HFFc6 (cell line): ENCODE measurements at regions not wholly inside any gene's neighbourhood (a gene's known extent, or its start where the extent isn't known, plus 50 kb on each side); places are given as distances from the start of the nearest gene placed in this dataset.

Source experiments
- DNase-seq: peaks from one replicate; pipeline ENCODE4 v3.0.0-alpha.2; 2018
- H3K27ac Mint-ChIP-seq: 2 replicates; pipeline ENCODE4 v1.8.0; 2020; ENCODE audit warnings: mild to moderate bottlenecking, mixed read lengths
- H3K27me3 Mint-ChIP-seq: 2 replicates; pipeline ENCODE4 v1.8.0; 2021; ENCODE audit warnings: mild to moderate bottlenecking, moderate library complexity, mixed read lengths; ENCODE audit not compliant: insufficient read depth
- H3K36me3 Mint-ChIP-seq: 2 replicates; pipeline ENCODE4 v1.8.0; 2021; ENCODE audit warnings: low read depth, mixed read lengths
- H3K4me1 Mint-ChIP-seq: 2 replicates; pipeline ENCODE4 v1.8.0; 2020; ENCODE audit warnings: low read depth, mixed read lengths
- H3K4me3 Mint-ChIP-seq: 2 replicates; pipeline ENCODE4 v1.8.0; 2020; ENCODE audit warnings: mild to moderate bottlenecking, moderate library complexity, mixed read lengths
- H3K9me3 Mint-ChIP-seq: 2 replicates; pipeline ENCODE4 v1.8.0; 2020; ENCODE audit warnings: mild to moderate bottlenecking, mixed read lengths
- TF ChIP-seq, protein P1 (sequence below): fragments of 200-600 bp; sonication (generic); IDR thresholded peaks from 2 replicates; pipeline ENCODE4 v1.5.0; 2021; ENCODE audit warnings: antibody characterized with exemption, mild to moderate bottlenecking

- peaks cover 11% of the 10 kb centered on the region for H3K9me3 Mint-ChIP-seq
- no peaks in the 10 kb centered on the region for H3K36me3 Mint-ChIP-seq
- no peak for DNase-seq
- no peak overlapping the region; the same call in 1 of the 2 replicates for H3K27ac Mint-ChIP-seq
- TF ChIP-seq, protein P1, sequence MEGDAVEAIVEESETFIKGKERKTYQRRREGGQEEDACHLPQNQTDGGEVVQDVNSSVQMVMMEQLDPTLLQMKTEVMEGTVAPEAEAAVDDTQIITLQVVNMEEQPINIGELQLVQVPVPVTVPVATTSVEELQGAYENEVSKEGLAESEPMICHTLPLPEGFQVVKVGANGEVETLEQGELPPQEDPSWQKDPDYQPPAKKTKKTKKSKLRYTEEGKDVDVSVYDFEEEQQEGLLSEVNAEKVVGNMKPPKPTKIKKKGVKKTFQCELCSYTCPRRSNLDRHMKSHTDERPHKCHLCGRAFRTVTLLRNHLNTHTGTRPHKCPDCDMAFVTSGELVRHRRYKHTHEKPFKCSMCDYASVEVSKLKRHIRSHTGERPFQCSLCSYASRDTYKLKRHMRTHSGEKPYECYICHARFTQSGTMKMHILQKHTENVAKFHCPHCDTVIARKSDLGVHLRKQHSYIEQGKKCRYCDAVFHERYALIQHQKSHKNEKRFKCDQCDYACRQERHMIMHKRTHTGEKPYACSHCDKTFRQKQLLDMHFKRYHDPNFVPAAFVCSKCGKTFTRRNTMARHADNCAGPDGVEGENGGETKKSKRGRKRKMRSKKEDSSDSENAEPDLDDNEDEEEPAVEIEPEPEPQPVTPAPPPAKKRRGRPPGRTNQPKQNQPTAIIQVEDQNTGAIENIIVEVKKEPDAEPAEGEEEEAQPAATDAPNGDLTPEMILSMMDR = no peak
- no peaks in the 10 kb centered on the region for H3K27me3 Mint-ChIP-seq
- no peaks in the 10 kb centered on the region; the same call in 1 of the 2 replicates for H3K4me1 Mint-ChIP-seq
- H3K4me3 Mint-ChIP-seq = no peak overlapping the region
Observed at GRCh38 chr11:38543986-38544385, 1946.0 kb upstream of the RAG2 start.

DNA sequence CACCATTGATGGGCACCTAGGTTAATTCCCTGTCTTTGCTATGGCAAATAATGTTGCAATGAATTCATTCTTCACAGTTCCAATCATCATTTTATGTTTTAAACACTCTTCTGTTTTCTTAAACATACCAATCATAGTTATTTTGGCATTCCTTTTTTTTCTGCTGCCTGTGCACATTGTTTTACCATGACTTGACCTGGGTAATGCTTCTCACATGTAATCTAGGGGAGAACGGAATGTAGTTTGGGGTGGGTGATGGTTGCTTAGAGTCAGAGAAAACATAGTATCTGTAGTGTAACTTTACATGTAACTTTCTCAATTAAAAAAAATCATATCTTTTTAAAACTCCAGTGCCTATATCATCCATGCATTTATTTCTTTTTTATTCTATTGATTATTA, 1945.3 kb upstream of the RAG2 start:
- TF ChIP-seq, protein P1 = no peak
- no peaks in the 10 kb centered on the region for H3K27me3 Mint-ChIP-seq
- DNase-seq = peak; percentile 19
- H3K4me1 Mint-ChIP-seq = no peaks in the 10 kb centered on the region; the same call in 1 of the 2 replicates
- peaks cover 11% of the 10 kb centered on the region for H3K9me3 Mint-ChIP-seq
- no peak overlapping the region for H3K27ac Mint-ChIP-seq
- H3K4me3 Mint-ChIP-seq = no peak overlapping the region
- H3K36me3 Mint-ChIP-seq = no peaks in the 10 kb centered on the region

DNA sequence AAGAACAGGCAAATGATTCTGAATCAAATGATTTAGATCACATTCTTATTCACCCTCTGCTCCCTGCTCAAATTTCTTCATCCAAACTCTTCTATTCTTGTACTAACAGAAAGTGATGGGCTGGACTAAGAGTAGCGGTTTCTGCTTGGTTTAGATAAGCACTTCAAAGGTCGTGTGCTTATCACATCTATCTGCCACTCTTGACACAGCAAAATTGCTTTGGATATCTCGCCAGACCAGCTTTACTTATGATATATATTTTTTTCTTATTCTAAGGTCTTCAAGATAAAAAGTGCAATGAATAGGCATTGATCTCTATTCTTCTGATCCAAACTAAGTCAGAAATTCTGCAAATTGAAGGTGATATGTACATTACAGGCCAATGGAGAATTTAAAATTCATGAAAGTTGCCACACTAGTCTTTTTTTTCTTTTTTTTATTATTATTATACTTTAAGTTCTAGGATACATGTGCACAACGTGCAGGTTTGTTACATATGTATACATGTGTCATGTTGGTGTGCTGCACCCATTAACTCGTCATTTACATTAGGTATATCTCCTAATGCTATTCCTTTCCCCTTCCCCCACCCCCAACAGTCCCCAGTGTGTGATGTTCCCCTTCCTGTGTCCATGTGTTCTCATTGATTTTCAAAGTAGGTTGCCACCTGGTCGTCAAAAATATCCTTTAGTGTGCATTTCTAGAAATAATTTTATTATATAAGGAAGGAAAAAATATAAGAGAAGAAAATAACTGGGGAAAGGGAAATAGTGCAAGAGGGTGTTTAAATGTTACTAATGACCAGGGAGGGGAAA, 1941.0 kb upstream of the RAG2 start:
- DNase-seq = no peak
- H3K4me3 Mint-ChIP-seq = no peak overlapping the region
- no peak overlapping the region for H3K27ac Mint-ChIP-seq
- H3K36me3 Mint-ChIP-seq = no peaks in the 10 kb centered on the region
- H3K4me1 Mint-ChIP-seq = no peaks in the 10 kb centered on the region; the same call in 1 of the 2 replicates
- H3K9me3 Mint-ChIP-seq = peaks cover 11% of the 10 kb centered on the region
- TF ChIP-seq, protein P1 = no peak
- no peaks in the 10 kb centered on the region for H3K27me3 Mint-ChIP-seq

GRCh38 chr11:38530226-38530625, 1932.2 kb upstream of the RAG2 start:
- DNase-seq = no peak
- H3K4me3 Mint-ChIP-seq = no peak overlapping the region
- H3K9me3 Mint-ChIP-seq = peaks cover 35% of the 10 kb centered on the region
- no peaks in the 10 kb centered on the region; the same call in 1 of the 2 replicates for H3K36me3 Mint-ChIP-seq
- no peak overlapping the region for H3K27ac Mint-ChIP-seq
- 0 out of 2 replicates have a peak, but pooled peaks cover 2% of the 10 kb centered on the region for H3K27me3 Mint-ChIP-seq
- TF ChIP-seq, protein P1 = no peak
- H3K4me1 Mint-ChIP-seq = no peaks in the 10 kb centered on the region

GRCh38 chr11:38524945-38525344, 1926.9 kb upstream of the RAG2 start:
- TF ChIP-seq, protein P1 = no peak
- Mint-ChIP-seq H3K27ac (no peak overlapping the region), H3K4me3 (no peak overlapping the region), H3K36me3 (no peaks in the 10 kb centered on the region; the same call in 1 of the 2 replicates), H3K27me3 (peaks cover 2% of the 10 kb centered on the region; the same call in 1 of the 2 replicates), H3K4me1 (no peaks in the 10 kb centered on the region), H3K9me3 (peaks cover 39% of the 10 kb centered on the region)
- no peak for DNase-seq
